Cardiac fibroblast (primary cell): ENCODE measurements at regions not wholly inside any gene's neighbourhood (a gene's known extent, or its start where the extent isn't known, plus 50 kb on each side); places are given as distances from the start of the nearest gene placed in this dataset.

Experiments
- DNase-seq, 2 donors: peaks; one replicate each; pipeline versions ENCODE4 v3.0.0 to v3.0.0-alpha.2; 2010; ENCODE audit warnings: low read depth in 2 of 2
- H3K4me3 ChIP-seq, 2 donors: replicated peaks in 1 of 2; 1 replicate in 1 of 2; 2 replicates in 1 of 2; pipeline ENCODE4 v1.5.1; 2011; ENCODE audit warnings: low read depth in 2 of 2, low read length in 2 of 2, mild to moderate bottlenecking in 2 of 2, moderate library complexity in 1 of 2
- TF ChIP-seq, protein P1 (sequence below): IDR thresholded peaks from one replicate; pipeline ENCODE4 v1.5.1; 2011; ENCODE audit warnings: low read depth, mild to moderate bottlenecking, low read length, inconsistent platforms

DNA sequence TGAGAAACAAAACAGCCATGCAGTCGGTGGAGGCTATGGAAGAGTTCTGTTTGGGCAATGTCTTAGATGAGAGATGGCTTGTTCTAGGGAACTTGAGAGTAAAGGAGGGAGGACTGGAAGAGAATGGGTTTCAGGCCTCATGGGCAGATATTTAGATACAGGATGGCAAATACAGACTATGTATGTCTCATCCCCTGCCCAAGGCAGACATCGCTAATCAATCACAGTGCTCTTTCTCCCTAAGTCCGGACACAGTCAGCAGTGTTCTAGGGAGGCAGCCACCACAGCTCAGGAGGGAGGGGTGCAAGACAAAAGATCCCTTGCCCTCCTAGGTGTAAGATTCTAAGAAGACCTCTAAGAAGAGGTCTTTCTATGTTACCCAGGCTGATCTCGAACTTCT, 159.3 kb upstream of the TLE3 start:
- no peak for DNase-seq
- no peak overlapping the region for H3K4me3 ChIP-seq
- TF ChIP-seq, protein P1, sequence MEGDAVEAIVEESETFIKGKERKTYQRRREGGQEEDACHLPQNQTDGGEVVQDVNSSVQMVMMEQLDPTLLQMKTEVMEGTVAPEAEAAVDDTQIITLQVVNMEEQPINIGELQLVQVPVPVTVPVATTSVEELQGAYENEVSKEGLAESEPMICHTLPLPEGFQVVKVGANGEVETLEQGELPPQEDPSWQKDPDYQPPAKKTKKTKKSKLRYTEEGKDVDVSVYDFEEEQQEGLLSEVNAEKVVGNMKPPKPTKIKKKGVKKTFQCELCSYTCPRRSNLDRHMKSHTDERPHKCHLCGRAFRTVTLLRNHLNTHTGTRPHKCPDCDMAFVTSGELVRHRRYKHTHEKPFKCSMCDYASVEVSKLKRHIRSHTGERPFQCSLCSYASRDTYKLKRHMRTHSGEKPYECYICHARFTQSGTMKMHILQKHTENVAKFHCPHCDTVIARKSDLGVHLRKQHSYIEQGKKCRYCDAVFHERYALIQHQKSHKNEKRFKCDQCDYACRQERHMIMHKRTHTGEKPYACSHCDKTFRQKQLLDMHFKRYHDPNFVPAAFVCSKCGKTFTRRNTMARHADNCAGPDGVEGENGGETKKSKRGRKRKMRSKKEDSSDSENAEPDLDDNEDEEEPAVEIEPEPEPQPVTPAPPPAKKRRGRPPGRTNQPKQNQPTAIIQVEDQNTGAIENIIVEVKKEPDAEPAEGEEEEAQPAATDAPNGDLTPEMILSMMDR = no peak

DNA sequence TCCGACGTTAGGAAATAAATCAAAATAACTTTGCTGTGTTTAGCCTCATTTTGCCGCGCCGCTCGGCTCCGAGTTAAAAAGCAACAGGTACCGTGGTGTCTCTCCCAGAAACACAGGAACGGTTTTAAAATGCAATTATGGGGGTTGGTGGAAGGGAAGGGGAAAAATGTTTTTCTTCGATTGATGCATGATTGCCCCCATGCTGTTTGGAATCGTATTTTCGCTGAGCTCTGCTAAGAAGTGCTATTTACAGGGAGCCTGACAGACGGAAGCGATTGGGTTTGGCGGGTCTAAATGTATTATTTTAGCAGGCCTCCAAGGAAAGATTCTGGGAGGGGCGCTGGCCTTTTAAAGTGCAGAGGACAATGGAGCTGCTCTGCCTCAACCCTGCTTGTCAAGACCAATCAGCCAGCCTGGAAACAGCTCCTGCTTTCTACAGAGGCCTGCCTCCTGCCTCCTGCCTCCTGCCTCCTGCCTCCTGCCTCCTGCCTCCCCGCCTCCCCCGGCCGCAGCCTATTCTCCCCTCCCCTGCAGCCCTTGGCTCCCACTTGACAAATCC, 156.7 kb upstream of the TLE3 start:
- no peak for DNase-seq
- TF ChIP-seq, protein P1 = no peak

DNA sequence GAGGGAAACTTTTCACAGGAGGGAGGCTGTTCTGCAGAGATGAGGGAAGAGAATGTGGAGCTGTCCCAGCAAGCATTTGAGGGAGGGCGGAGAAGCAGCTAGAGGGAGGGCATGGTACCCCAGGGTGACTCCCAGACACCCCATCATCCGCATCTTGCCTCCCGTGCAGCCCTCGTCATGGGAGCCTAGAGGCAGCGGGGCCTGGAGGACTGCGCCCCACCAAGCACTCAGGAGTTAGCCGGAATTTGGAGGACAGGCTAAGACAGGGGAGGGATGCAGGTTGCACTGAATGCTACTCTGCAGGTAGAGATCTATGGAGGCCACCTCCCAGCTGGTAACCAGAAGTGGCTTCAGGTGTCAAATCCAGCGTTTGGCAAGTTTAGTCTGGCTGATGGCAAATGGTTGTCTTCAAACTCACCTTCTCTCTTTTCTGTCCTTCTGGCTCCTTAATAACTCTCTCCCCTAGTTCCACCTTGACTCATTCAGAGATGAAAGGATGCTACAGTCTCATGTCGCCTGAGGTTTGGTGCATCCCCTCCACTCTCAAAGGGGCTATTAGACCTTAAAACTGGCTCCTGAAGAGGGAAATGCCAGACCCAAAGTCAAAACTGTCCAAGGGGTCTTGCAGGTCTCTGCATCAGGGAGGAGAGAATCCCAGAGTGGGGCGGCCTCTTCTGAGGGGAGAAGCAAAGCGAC, 155.9 kb upstream of the TLE3 start:
- H3K4me3 ChIP-seq = no peak overlapping the region
- no peak for DNase-seq
- TF ChIP-seq, protein P1 = no peak

More for the DNA sequence above, 156.7 kb upstream of the TLE3 start:
- H3K4me3 ChIP-seq = no peak overlapping the region

- TF ChIP-seq, protein P1 = no peak
Measured at GRCh38 chr15:70252951-70253320, 155.2 kb upstream of the TLE3 start.

GRCh38 chr15:70252056-70252950, 154.6 kb upstream of the TLE3 start:
- no peak overlapping the region for H3K4me3 ChIP-seq
- TF ChIP-seq, protein P1 = no peak

More at GRCh38 chr15:70252951-70253320, 155.2 kb upstream of the TLE3 start:
- DNase-seq = no peak
- H3K4me3 ChIP-seq = no peak overlapping the region

DNA sequence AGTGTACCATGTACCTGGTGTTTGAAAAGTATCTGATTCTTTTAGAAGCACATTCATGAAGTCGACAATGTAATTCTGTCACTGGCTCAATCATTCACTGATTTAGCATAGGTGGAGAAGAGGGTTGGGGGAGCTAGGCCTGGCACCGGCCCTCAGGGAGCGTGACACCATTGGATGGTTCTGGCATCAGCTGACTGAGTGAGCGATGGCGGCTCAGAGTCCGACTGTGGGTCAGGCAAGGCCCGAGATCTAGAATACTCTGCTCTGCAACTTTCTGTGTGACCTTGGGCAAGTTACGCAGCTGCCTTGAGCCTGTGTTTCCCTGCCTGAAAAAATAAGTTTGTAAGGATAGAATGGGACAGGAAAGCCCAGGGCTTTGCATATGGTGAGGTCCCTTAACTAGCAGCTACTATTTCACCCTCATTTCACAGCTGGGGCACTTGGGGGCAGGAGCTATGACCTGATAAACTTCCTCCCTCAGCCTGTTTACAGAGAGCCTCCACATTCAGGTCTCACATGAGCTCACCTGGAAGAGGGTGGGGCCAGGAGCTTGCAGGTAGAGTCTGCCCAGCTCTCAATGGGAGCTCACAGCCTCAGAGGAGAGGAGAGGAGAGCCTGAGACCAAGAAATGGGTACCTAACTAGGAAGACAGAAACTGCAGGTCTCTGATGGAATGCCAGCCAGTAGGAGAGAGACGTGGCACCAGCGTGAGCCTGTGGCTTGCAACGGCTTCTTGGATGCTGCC, 153.7 kb upstream of the TLE3 start:
- no peak overlapping the region for H3K4me3 ChIP-seq
- TF ChIP-seq, protein P1 = no peak
- no peak for DNase-seq

More at GRCh38 chr15:70252056-70252950, 154.6 kb upstream of the TLE3 start:
- no peak for DNase-seq
